HG03439 (cell line): ENCODE measurements at regions not wholly inside any gene's neighbourhood (a gene's known extent, or its start where the extent isn't known, plus 50 kb on each side); places are given as distances from the start of the nearest gene placed in this dataset.

Source experiments
- ATAC-seq: cut with Tn5 transposase; IDR thresholded peaks from one replicate; pipeline ENCODE4 v1.9.1; 2021; ENCODE audit warnings: mild to moderate bottlenecking, moderate library complexity; ENCODE audit not compliant: unreplicated experiment

DNA sequence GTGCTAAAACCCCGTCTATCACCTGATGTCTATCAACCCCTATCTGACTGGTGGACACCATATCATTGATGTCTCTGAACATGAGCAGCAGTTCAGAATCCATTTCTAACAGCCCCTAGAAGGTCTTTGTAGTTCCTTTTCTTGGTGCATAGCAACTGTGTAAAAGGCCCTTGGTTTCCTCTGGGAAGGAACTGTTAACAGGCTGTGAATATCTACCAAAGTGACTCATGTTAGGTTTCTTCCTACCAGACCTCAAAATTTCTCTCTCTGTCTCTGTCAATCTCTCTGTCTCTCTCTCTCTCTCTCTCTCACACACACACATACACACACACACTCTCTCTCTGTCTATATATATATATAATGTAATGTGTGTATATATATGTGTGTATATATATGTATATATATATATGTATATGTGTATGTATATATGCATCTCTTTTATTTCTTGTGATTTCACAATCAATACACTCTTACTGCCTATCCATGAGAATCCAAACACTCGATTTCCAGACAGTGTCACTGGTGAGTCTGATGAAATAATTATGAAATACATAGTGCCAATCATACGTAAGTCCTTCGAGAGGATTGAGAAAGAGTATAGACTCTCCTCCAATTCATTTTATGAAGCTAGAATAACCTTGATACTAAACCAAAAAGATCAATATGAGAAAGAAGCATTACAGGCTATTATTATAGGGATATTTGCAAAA, 335.9 kb upstream of the SLCO3A1 start:
- ATAC-seq = no peak

DNA sequence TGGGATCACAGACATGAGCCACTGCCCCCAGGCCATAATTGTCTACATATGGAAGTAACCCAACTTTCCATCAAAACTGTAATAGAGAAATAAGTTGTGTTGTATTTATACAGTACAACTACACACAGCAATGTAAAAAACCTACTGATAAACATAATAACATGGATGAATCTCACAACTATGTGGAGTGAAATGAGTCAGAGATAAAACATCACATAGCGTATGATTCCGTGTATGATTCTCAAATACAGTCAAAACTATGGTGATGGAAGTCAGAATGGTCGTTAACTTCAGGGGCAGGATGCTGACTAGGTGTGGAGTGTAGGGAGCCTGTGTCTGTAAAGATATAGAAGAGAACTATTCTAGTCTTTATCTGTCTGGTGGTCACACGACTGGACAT, 332.7 kb upstream of the SLCO3A1 start:
- no peak for ATAC-seq

DNA sequence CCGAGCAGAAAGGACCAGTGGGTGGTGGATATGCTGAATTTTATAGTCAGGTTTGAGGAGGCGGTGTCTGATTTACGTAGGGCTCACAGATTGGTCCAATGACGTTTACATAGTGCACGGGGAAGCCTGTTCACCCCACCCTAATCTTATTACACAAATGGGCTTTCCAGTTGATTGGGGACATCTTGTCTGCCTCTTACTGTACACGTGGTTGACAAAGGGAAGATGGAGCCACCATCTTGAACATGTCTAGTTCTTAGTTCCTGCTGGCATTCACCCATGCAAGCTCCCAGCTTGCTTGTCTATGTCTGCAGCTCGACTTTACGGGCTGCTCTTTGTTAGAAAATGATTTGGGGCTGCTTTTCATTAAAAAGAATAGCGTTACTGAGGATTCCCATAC, 332.0 kb upstream of the SLCO3A1 start:
- ATAC-seq = no peak

DNA sequence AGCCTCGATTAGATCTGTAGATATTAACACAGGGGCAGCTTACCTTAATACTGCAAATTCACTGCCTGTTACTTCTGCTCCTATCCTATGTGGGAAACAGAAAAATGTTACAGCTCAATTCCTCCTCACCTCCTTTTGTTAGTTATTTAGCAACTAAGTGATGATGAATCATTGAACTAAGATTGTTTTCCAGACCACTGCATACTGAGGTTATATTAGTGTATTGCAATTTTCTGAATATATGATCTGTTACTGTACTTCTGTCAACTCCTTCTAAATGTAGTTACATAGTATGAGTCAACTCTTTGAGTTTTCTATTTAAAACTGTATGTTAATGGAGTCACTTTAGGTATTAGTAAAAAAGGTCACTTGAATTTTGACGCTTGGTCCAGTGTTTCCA, 331.5 kb upstream of the SLCO3A1 start:
- ATAC-seq = no peak

DNA sequence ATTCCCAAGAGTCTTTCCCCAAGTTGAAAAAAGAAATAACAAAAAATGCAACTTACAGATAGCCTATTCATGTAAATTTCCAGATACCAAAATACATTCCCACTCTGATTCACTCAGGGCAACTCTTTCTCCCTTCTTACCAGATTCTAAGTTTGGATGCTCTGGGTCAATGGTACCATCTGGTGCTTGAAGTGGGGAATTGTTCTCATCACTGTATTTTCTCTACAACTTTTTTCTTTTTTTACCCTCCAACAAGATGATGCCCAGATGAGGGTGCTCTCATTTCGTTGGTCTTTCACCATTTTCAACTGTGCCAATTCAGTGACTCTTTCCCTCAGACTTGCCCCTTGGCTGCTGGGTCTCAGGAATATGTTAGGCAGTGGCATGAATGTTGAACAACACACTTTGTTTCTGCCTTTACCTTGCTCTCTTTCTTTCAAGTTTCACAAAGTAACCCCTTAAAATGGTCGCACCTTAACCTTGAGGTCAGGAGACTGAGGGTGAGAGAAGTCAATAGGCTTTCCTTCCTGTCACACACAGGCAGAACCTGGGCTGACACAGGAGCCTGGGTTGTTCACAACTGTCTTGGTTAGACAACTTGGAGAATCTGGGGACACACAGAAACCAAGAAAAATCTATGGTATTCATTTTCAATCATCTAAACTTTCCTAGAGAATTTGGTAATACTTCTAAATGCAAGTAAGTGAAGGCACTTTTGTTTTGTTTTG, 330.7 kb upstream of the SLCO3A1 start:
- ATAC-seq = no peak

DNA sequence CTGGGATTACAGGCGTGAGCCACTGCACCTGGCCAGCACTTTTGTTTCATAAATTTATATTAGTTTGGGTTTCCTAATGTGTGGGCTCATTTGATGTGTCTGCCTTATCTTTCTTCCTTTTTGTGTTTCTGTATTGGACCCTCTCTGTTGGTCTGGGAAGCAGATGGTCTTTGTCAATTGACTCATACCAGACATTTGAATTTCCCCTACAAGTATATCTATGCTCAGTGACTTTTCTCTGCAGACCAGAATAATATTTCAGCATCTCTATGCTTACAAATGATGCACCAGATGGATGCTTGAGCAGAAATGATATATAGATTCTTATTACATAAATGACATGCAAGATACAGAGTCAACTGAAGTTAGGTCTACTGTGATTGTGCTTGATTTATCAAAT, 329.9 kb upstream of the SLCO3A1 start:
- ATAC-seq = no peak

DNA sequence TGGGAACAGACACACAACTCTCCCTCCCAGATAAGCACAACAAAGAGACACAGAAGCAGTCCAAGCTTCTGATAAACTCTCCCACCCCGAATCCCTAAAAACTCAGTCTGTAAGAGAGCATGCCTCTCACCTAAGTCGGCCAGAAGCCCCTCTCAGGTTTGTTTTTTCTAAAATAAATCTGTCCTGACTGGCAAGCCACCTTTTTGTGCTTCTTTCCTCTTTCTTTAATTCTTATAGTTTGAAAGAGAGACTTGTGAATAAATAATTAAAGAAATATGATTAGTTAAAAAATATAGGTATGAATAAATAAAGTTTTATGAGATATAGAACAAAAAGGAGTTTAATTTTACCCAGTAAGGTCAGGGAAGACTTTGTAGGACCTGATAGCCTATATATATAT, 329.0 kb upstream of the SLCO3A1 start:
- no peak for ATAC-seq

DNA sequence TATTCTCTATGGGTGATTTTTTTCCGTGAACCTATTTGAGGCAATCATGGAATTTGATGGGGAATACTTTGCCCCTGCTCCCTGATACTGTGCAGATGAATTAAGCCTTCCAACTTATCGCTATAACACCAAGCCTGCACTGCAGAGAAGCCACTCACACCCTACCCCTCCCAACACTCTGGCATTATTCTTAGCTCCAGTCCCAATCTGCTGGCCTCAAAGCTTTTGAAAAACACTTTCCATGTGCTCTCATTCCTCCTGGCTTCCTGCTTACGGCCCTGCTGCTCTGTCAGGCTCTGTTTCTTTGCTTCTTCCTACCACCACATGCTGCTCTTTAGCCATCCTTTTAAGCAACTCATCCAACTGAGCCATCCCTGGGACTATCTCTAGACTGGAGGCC, 327.8 kb upstream of the SLCO3A1 start:
- ATAC-seq = no peak

DNA sequence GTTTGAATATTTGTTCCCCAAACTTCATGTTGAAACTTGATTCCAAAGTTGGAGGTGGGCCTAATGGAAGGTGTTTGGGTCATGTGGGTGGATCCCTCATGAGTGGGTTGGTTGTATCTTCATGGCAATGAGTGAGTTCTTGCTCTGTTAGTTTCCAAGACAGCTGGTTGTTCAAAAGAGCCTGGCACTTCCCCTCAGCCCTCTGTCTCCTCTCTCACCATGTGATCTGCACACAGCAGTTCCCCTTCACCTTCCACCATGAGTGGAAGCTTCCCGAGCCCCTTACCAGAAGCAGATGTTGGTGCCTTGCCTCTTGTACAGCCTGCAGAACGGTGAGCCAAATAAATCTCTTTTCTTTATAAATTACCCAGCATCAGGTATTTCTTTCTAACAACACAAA, 327.1 kb upstream of the SLCO3A1 start:
- no peak for ATAC-seq

DNA sequence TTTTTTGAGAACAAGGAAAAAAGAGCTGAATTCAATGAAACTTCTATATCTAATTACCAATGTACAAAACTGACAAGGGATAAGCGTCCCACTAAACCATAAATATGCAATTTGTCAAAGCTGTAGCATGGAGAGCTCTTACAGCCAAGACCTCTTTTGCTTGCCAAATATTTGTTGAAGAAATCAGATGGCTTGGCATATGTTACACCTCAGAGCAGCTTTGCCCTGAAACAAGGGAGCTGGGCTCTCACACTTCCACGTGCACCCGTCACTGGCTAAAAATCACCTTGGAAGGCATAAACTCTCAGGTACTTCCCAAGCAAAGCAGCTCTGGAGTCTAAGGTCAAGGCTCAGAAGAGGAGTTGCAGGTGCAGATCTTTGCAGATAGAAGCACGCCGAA, 324.7 kb upstream of the SLCO3A1 start:
- ATAC-seq = no peak

DNA sequence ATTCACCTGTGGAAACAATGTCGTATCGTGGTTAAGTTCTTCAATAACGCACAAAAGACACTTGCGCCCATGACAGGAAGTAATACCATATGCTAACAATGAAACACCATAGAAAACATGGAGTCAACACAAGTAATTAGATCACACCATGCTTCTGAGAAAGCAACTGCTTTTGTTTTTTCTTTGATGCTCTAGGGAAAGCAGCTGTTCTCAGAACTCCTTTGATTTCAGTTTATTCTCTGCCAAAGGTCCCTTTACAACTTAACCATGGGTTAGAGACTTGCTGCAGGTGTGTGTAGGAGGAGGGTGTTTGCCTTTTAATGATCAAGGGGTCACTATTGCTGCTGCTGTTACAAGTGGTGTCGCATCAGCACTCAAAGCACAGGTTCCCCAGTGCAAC, 324.0 kb upstream of the SLCO3A1 start:
- ATAC-seq = no peak

DNA sequence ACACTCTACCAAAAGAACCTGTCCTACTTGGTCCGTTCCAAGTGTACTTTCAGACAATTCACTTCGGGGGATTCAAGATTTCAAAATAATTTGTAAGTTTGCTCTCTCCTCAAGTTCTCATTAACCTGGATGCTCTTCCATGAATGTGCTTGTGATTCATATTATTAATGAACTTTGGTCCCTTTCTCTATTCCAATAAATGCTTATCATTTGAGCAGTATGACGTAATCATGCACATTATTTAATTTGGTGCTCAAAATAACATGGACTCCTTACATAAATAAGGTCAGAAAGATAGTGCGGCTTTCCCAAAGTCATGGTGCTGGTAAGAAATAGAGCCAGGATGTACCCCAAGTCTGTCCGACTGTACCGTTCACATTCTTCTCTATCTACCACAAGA, 323.2 kb upstream of the SLCO3A1 start:
- no peak for ATAC-seq

DNA sequence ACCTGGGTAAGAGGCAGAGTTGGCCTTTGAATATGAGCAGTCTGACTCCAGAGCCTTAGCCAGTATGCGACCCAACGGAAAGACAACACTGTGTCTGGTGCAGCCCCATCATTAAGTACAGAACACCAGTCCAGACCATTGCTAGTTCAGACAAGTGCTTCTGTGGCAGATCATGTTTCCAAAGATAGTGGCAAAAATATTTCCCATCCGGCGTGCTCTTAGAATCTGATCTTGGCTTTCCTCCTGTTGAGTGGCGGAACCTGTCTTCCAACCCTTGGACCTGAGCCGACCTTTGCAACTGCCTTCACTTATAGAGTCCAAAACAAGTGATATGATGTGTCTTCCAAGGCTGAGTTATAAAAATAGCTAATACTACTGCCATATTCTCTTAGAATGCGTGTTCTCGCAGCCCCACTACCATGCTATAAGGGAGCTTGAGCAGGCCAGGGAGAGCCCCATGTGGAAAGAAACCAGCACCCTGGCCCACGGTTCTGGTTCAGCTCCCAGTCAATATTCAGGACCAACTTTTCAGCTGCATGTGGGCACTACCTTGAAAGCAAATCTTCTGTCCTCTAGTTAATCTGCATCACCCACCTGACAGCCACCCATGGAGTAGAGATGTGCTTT, 322.4 kb upstream of the SLCO3A1 start:
- ATAC-seq = no peak

DNA sequence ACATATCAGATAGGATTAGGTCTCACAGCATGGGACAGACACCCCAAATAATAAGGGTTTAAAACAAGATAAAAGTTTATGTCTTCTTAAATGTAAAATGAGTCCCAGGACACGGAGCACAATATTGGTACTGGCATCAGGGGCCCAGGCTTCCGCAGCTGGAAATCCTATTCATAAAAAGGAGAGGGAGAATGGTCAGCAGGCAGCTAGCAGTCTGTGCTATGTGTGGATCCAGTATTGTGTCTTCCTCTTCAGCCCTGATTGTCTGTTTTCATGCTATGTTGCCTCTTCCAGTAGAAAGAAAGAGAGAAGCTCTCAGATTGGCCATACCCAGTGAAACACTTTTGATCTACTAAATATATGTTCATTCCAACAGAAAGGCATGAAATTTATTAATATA, 319.3 kb upstream of the SLCO3A1 start:
- ATAC-seq = no peak

DNA sequence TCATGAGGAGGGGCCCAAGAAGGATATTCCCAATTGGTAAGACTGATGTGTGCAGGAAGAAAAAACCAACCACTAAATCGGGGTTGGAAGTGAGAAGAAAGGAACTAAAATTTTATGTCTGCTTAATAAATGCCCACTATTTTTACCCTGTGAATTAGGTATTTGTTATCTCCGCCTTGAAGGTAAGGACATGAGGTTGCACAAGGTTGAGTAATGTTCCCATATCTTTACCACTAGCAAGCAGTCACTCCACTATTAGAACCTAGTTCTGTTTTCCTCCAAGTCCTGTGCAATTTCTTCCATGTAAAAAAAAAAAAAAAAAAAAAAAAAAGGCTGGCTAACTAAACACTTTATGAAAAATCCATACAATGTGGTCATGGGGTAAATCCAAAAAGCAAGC, 318.5 kb upstream of the SLCO3A1 start:
- no peak for ATAC-seq

DNA sequence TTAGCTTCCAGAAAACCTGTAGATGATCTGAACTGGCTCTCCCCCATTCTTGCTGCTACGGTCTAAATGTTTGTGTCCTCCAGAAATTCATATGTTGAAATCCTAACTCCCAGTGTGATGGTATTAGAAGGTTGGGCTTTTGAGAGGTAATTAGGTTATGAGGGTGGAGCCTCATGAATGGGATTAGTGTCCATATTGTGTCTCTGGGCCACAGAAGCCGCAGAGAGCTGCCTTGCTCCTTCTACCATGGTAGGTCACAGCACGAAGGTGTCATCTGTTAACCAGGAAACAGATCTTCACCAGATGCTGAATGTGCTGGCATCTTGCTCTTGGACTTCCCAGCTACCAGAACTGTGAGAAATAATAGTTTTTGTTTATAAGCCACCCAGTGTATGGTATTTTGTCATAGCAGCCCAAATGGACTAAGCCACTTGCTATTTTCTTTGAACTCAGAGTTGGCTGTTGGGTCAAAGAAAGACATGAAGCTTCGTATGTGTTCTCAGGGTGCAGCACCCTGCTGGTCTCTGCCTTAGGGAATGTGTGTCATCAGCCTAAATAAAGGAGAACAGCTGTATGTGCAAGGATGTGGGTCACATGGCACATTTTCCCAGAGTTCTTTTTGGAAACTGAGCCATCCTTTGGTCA, 317.5 kb upstream of the SLCO3A1 start:
- no peak for ATAC-seq

DNA sequence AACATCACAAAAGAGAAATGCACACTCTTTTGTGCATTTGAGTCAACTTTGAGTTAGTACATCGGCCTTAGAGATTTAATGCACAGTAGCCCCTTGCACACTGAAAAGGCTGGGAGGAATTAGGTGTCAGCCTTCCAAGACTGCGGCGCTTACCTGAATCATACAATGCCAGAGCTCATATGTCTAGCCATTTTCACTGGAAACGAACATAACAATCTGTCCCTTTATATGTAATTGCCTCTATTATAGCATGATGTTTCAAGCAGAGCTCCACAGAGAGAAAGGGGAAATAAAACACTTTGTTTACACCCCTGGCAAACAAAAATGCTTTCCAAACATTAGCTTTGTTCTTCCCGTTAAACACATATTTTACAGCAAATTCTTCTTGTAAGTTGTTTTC, 315.7 kb upstream of the SLCO3A1 start:
- no peak for ATAC-seq

DNA sequence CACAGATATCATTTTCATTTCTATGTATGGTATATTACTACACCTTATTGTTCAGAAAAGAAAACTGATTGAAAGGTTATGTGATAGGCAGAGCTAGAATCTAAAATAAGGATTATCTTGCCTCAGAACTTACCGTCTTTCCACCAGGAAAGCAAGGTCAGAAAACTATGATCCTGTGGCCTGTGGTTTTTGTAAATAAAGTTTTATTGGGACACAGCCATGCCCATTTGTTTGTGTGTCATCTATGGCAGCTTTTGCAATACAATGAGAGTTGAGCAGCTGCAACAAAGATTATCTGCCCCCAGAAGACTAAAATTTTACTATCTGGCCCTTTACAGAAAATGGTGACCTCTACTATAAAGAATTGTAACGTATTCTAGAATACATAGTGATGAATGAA, 314.7 kb upstream of the SLCO3A1 start:
- no peak for ATAC-seq

DNA sequence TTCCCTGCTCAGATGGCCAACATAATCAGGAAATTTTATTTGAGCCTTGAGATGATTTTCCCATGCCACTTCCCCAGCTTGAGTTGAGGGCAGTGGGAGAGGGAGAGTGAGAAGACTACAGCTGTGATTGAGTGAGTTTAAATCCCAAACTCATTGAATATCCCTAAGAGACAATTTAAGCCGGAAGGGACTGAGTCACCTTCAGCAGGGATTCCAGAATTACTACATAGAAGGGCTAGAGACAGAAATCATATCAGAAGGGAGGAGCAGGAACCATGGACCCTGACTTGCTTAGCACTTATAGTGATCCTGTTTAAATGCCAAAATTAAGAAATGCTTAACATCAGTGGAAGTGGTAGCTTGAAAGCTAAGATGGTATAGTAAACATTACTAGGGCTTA, 312.2 kb upstream of the SLCO3A1 start:
- no peak for ATAC-seq

DNA sequence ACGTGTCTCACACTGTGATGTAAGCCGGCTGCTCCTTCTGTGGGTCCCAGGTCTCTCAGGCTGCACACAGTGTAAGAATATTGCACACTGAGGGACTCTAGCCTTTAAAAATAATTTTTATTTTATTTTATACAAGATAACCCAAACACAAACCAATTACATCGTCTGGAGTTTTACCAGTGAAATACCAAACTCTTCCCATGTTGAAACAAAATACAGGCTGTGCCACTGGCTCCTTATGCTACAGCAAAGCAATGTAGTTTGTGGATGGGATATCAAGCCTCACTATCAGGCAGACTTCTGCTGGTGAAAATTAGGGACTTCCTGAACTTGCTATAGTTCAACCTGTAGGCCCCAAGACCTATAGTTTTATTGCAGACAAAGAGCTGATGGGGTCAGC, 311.3 kb upstream of the SLCO3A1 start:
- ATAC-seq = no peak

DNA sequence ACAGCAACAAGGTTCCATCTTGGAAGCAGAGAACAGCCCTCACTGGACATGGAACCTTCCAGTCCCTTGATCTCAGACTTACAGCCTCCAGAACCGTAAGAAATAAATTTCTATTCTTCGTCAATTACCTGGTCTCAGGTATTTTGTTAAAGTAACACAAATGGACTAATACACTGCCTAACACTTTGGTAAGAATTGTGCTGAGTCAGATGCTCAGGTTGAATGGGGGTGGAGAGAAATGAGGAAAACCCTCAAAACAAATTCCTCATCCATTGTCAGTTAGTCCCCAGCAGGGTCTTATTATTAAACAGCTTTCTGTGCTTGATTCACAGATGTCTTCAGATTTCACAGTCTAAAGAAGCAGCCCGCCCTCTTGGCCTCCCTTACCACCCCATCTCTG, 306.2 kb upstream of the SLCO3A1 start:
- no peak for ATAC-seq

DNA sequence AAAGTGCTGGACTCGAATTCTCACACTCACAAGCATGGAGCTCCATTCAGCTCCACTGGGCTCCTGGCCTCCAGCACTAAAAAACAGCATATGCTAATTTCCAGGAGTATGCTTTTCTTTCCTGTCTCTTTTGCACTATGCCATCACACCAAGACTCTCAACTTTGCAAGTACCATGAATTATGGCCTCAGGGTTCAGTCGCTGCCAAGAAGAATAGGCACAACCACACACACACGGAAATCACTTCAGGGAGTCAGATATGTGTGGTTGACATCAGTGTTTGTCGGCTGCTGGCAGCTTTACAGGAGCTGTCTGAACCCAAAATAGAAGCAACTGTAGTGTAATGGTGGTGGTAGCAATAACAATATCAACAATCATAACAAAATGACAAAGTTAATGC, 305.0 kb upstream of the SLCO3A1 start:
- no peak for ATAC-seq
